Choroid plexus epithelial cell (primary cell): ENCODE measurements at regions not wholly inside any gene's neighbourhood (a gene's known extent, or its start where the extent isn't known, plus 50 kb on each side); places are given as distances from the start of the nearest gene placed in this dataset.

ENCODE experiments used
- DNase-seq: peaks from one replicate; pipeline ENCODE4 v3.0.0-alpha.2; 2010; ENCODE audit warnings: low read depth
- H3K4me3 ChIP-seq: 2 replicates; pipeline ENCODE4 v1.5.1; 2011; ENCODE audit warnings: low read depth, mild to moderate bottlenecking, control low read depth, low read length, moderate library complexity
- CTCF ChIP-seq: conservative IDR thresholded peaks from 2 replicates; pipeline ENCODE4 v1.5.1; 2011; ENCODE audit warnings: low read depth, mild to moderate bottlenecking, control low read depth, inconsistent platforms, low read length, moderate library complexity

- peak; percentile 36 for DNase-seq
- H3K4me3 ChIP-seq, result no peak overlapping the region
- TF ChIP-seq CTCF, result no peak
Measured at GRCh38 chr1:96374076-96374762, 347.4 kb upstream of the PTBP2 start.

GRCh38 chr1:96376846-96377245 lies 344.7 kb upstream of the PTBP2 start:
- DNase-seq, result no peak
- H3K4me3 ChIP-seq, result no peak overlapping the region
- TF ChIP-seq CTCF, result no peak

- H3K4me3 ChIP-seq, result no peak overlapping the region
- no peak for TF ChIP-seq CTCF
- no peak for DNase-seq
Measured at GRCh38 chr1:96384611-96385010, 337.0 kb upstream of the PTBP2 start.

- no peak for DNase-seq
- TF ChIP-seq CTCF, result no peak
- H3K4me3 ChIP-seq, result no peak overlapping the region
Measured at GRCh38 chr1:96387785-96388184, 333.8 kb upstream of the PTBP2 start.

- H3K4me3 ChIP-seq, result no peak overlapping the region
- peak; percentile 79 for DNase-seq
- no peak for TF ChIP-seq CTCF
Measured at GRCh38 chr1:96388421-96389310, 332.9 kb upstream of the PTBP2 start.

GRCh38 chr1:96400089-96400488 lies 321.5 kb upstream of the PTBP2 start:
- no peak overlapping the region for H3K4me3 ChIP-seq
- TF ChIP-seq CTCF, result no peak
- DNase-seq, result no peak

GRCh38 chr1:96409087-96409486 lies 312.5 kb upstream of the PTBP2 start:
- H3K4me3 ChIP-seq, result no peak overlapping the region
- DNase-seq, result no peak
- no peak for TF ChIP-seq CTCF
